ENCODE measurements at regions not wholly inside any gene's neighbourhood (a gene's known extent, or its start where the extent isn't known, plus 50 kb on each side); places are given as distances from the start of the nearest gene placed in this dataset.

DNA sequence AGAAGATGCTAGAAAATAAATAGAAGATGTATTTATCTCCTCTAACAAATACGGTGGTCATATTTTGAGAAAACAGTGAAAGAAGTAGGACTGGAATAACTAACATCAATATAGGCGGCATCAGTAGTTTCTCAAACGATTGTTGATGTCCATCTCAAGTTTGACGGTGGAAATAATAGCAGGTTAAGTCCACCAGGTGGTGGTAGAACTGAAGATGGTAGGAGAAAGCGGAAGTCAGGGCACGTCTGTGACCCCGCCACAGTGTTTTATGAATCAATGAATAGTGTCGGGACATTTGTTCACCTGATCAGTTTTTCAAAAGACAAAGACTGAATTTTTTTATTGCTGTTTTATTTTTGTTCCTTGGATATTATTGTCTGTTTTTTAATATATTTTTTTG is 706.4 kb upstream of the SLC10A2 start:
- no peak for DNase-seq (ENCODE audit: low spot score)

GRCh38 chr13:103762523-103762922 is 696.3 kb upstream of the SLC10A2 start:
- DNase-seq (ENCODE audit: low spot score), result no peak

DNA sequence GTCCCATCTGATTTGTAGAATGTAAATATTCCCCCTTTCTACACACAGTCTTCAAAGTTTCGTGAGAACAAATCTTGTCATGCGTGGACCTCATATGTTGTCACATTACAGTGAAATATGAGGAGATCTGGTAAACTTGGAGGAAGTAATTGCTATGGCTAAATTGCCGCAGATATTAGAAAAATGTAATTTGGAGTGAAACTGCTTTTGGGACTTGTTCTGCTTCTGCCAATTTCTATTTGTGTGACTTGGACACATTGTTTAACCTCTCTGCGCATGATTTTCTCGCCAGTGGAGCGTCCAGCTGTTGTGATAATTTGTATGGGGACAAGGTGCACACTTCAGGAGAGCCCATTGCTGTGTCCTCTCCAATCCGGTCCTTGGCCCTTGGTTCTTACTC is 693.1 kb upstream of the SLC10A2 start:
- no peak for DNase-seq (ENCODE audit: low spot score)

GRCh38 chr13:103758222-103758621 is 692.0 kb upstream of the SLC10A2 start:
- no peak for DNase-seq (ENCODE audit: low spot score)

GRCh38 chr13:103757361-103757760 is 691.1 kb upstream of the SLC10A2 start:
- no peak for DNase-seq (ENCODE audit: low spot score)

DNA sequence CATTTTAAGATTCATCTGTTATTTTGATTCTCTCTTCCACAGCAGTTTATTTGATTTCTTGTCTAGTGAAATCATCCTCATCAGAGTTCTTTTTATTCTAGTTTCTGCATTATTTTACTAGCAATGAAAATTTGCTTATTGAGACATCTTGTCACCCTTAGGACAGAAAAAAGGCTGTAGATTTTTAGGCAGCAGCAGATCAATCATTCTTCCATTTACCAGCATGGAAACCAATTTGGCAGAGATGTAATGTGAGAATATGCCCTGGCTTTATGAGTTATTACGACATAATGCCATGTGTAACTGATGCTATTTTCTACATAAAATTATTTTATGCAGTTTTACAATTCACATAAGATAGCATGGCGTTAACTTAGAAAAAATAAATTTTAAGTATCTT is 688.6 kb upstream of the SLC10A2 start:
- DNase-seq (ENCODE audit: low spot score), result no peak

DNA sequence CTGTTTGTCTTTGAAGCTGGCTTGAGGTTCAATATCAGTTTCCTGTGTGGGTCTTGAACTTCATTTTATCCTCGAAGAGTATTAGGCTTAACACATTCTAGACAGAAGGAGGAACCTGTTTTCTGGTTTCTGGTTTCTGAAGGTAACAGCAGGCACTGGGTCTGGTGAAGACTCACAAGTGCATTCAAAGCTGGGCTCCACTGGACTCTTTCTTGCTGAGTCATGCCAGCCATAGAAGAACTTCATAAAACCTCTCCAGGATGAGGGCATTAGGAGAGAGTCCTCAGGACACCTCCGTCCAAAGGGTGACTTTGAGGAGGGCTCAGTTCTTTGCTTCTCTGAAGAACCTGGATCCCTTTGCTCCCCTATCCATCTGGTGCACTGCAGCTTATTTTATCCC is 668.6 kb upstream of the SLC10A2 start:
- no peak for DNase-seq (ENCODE audit: low spot score)

DNA sequence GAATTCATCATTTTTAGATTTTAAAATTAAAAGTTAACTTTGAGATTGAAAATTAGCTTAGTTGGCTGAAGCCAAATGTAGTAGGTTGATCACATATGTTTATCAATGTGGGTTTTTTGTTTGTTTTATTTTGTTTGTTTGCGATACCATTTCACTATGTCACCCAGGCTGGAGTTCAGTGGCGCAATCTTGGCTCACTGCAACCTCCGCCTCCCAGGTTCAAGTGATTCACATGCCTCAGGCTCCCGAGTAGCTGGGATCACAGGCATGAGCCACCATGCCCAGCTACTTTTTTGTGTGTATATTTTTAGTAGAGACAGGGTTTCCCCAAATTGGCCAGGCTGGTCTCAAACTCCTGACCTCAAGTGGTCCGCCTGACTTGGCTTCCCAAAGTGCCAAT is 665.7 kb upstream of the SLC10A2 start:
- no peak for DNase-seq (ENCODE audit: low spot score)

GRCh38 chr13:103730407-103730806 is 664.2 kb upstream of the SLC10A2 start:
- DNase-seq (ENCODE audit: low spot score), result no peak

DNA sequence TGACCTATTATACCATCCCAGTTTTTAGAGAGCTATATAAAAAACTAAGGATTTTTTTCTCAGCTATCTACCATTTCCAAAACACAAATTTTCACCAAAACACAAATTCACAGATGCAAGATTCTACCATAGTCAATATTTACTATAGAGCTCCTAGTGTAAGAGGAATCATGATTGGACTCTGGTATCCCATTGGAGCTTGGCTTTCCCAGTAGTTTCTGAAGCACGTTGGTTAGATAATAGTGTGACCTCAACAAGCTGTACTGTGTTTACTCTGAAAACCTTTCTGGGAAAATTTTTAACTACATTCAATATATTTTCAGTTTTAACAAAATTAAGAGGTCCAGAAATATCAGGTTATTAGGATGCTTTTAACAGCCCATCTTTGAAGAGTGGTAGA is 660.6 kb upstream of the SLC10A2 start:
- no peak for DNase-seq (ENCODE audit: low spot score)

DNA sequence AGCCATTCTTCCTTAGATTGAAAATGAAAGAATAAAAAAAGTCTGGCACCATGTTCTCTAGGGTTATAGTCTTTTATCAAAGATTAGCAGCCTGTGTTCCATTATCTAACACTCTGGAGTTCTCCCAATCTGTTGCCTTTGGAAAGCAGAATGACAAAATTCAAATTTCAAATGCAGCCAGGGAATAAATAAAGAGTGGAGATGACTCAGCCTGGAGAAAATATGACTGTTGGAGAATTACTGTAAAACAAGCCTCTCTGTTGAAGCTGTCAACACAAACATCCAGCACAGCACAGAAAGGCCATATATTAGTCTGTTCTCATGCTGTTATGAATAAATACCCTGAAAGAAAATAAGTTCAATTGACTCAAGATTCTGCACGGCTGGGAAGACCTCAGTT is 650.5 kb upstream of the SLC10A2 start:
- peak; percentile 27 for DNase-seq (ENCODE audit: low spot score)

GRCh38 chr13:103715335-103715734 is 649.1 kb upstream of the SLC10A2 start:
- DNase-seq (ENCODE audit: low spot score), result no peak

DNA sequence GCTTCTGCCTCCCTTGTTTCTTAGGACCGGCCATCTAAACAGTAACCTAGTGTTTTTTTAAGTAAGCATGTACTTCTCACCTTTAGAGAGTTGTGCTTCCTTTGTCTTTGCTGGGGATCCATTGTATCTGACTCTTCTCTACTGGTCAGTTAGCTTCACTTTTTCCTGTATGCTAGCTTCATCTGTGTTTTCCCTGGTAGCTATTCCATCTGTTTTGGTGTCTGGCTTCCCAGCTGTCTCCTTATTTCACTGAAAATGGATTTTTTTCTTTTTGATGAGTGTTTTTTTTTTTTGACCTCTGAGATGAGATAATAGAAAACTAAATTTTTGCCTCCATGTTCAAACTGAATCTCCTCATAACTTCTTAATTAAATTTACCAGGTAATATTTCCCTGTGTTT is 637.0 kb upstream of the SLC10A2 start:
- peak; percentile 66 for DNase-seq (ENCODE audit: low spot score)

GRCh38 chr13:103698000-103698399 is 631.8 kb upstream of the SLC10A2 start:
- DNase-seq (ENCODE audit: low spot score), result no peak

DNA sequence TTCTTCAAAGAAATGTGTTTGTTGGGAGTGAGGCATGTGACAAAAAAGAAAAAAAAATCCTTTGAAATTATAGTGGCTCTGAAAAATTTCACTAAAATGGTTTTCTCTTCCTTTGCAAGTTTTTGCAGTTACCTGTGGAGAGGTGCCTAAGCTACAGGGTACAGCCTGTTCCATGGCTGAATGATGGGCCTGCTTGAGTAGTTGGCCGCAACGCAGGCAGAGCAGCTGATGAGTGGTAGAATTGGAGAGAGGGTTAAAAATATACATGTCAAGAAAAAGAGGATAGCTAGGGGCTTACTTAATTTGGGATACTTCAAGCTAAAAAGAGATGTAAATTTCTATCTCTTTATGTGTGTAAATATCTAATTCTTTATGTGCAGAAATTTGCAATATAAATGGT is 629.1 kb upstream of the SLC10A2 start:
- DNase-seq (ENCODE audit: low spot score), result no peak

DNA sequence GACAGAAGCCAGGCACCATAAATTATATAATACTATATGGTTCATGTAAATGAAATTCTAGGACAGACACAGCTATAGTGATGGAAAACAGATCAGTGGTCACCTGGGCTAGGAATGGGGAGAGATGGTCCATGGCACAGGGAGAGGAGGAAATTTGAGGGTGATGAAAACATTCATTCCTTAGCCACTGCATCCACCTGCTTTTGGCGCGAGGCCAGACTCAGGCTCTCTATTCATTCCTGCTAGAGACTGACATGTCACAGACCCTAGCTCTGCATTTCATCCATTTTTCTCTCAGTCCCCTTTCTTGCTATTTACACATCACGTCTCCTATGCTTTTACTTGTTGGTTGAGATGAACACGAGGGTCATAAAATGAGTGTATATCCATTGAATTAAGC is 628.3 kb upstream of the SLC10A2 start:
- no peak for DNase-seq (ENCODE audit: low spot score)

DNA sequence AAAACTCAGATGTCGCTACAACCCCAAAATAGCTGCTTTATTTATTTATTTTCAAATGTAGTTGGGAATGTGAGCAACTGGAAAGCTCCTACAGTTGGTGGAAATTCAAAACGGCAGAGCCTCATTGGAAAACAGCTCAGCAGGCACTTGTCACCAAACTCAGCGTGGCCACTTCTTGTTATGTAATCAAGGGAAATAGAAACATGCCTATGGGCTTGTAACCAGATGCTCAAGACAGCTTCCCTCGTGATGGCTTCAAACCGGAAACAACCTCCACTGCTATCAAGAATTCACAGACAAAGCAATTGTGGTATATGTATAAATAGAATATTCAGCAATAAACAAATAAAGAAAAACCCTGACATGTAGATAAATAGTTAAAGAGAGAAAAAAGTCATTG is 627.8 kb upstream of the SLC10A2 start:
- no peak for DNase-seq (ENCODE audit: low spot score)

GRCh38 chr13:103692442-103692841 is 626.2 kb upstream of the SLC10A2 start:
- DNase-seq (ENCODE audit: low spot score), result no peak

DNA sequence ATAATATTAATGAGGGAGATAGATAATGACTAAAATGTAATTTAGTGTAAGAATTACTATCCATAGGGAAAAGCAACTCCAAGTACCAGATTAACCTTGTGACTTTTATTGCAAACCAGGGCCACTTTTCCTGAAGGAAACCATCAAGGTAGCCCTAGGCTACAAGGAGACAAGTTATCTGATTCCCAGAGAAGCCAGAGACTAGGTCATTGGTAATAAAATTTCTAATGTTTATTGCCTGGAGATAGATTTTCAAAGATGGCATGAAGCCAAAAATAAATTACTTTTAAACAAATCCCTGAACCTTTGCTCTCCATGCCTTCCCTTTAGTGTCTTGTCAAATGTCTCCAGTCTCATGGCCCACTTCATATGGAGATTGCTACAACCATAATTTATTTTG is 610.1 kb upstream of the SLC10A2 start:
- no peak for DNase-seq (ENCODE audit: low spot score)

DNA sequence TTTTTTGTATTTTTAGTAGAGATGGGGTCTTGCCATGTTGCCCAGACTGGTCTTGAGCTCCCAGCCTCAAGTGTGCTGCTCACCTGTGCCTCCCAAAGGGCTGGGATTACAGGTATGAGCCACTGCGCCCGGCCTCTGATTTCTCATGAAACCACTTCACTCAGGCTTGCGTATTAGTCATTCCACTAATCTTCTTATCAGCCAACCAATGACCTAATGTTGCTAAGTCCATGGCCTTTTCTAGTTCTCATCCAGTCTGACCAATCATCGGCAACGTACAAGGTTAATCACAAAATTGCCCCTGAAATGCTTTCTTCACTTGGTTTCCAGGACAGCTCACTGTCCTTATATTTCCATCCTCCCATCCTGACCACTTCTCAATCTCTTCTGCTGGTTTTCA is 605.3 kb upstream of the SLC10A2 start:
- DNase-seq (ENCODE audit: low spot score), result no peak

DNA sequence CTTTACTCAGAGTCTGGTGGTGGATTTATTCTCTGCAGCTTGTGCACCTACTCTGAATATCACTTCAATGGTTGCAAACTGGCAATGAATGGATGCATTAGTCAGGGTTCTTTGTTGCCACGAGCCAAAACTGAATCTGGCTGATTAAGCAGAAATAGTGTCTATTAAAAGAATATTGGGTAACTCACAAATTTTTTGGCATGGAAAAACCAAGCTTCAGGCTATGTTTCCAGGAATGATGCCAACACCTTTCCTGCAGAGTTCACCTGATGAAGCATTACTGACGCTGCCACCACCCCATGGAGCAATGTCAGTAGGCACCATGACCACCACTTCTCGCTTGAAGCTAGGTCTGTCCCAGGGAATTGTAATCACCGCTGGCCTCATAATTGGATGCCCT is 597.8 kb upstream of the SLC10A2 start:
- peak; percentile 60 for DNase-seq (ENCODE audit: low spot score)

DNA sequence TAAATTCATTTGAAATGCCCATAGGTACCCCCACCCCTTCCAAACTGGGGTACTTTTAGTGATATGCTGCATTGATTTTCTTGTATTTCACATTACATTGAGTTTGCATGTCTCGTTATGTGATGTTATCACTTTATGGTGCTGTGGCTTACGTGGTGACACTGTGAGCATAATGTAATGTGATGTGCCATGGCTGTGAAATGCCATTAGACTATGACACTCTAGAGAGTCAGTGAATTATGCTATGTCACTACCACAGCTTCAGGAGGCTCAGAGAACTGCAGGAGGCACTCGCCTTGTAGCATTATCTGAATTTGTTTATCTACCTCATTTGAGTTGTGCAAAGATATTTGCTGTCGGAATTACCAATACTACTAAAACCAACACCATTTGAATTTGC is 590.1 kb upstream of the SLC10A2 start:
- DNase-seq (ENCODE audit: low spot score), result no peak

DNA sequence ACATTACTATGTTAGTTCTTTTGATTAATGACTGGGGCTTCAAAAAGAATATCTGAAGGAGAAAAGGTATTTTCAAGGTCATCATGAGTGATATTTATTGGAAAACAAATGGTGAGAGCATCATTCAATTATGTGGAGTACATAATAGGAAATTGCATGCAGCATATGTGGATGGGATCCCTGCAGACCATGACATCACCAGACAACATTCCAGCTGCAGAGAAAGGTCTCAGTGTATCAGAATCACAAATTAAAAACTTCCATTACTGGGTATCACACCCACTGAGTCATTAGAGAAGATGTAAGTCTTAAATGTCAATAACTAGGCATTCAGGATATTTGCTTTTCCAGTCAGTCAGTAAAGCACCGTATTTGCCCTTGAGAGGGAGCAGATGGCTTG is 574.4 kb upstream of the SLC10A2 start:
- no peak for DNase-seq (ENCODE audit: low spot score)

GRCh38 chr13:103639326-103639725 is 573.1 kb upstream of the SLC10A2 start:
- DNase-seq (ENCODE audit: low spot score), result no peak

DNA sequence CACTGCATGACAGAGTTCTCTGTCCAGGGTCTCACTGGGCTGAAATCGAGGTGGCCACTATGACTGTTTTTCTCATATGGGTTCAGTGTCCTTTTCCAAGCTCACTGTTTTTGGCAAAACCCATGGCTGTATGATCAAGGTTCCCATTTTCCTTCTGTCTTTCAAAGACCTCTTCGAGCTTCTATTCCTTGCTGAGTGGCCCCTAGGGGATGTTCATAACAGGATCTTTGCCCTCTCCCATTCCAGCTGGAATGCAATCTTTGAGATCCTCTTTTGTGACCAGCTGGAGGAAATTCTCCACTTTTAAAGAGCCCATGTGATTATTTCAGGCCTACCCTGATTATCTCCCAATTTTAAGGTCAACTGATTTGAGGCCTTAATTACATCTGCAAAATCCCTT is 572.5 kb upstream of the SLC10A2 start:
- no peak for DNase-seq (ENCODE audit: low spot score)

All from cerebellar cortex (tissue), 1 donor.